Stimulated activated naive CD8-positive, alpha-beta T cell treated with anti-CD3 and anti-CD28 coated beads, Interleukin-15, amount 100 ng/mL, for 72 hours (primary cell): ENCODE measurements at regions not wholly inside any gene's neighbourhood (a gene's known extent, or its start where the extent isn't known, plus 50 kb on each side); places are given as distances from the start of the nearest gene placed in this dataset.
"Not testable (repeated sequence)": the region's sequence is repeated elsewhere in the genome, so short reads cannot be mapped to it uniquely, and the experiment has no call there.

ENCODE experiments used
- ATAC-seq: fragments of 150-1000 bp; cut with Tn5 transposase; 2 replicates; pipeline ENCODE4 v1.10.0; 2021; ENCODE audit warnings: mild to moderate bottlenecking, moderate library complexity
- DNase-seq, 2 donors: peaks; one replicate each; pipeline ENCODE4 v3.0.0; 2021 to 2022
- H3K27ac Mint-ChIP-seq, 2 donors: one replicate each; pipeline ENCODE4 v1.8.0; 2022; ENCODE audit warnings: mild to moderate bottlenecking in 2 of 2, mixed read lengths in 2 of 2, moderate library complexity in 2 of 2
- H3K27me3 Mint-ChIP-seq: one replicate; pipeline ENCODE4 v1.8.0; 2022; ENCODE audit warnings: mixed read lengths
- H3K4me1 Mint-ChIP-seq: one replicate; pipeline ENCODE4 v1.8.0; 2022; ENCODE audit warnings: mild to moderate bottlenecking, mixed read lengths
- H3K4me3 Mint-ChIP-seq, 2 donors: one replicate each; pipeline ENCODE4 v1.8.0; 2022; ENCODE audit warnings: mild to moderate bottlenecking in 2 of 2, mixed read lengths in 2 of 2, moderate library complexity in 1 of 2
- H3K9me3 Mint-ChIP-seq, 2 donors: one replicate each; pipeline ENCODE4 v1.8.0; 2022; ENCODE audit warnings: mixed read lengths in 2 of 2

DNA sequence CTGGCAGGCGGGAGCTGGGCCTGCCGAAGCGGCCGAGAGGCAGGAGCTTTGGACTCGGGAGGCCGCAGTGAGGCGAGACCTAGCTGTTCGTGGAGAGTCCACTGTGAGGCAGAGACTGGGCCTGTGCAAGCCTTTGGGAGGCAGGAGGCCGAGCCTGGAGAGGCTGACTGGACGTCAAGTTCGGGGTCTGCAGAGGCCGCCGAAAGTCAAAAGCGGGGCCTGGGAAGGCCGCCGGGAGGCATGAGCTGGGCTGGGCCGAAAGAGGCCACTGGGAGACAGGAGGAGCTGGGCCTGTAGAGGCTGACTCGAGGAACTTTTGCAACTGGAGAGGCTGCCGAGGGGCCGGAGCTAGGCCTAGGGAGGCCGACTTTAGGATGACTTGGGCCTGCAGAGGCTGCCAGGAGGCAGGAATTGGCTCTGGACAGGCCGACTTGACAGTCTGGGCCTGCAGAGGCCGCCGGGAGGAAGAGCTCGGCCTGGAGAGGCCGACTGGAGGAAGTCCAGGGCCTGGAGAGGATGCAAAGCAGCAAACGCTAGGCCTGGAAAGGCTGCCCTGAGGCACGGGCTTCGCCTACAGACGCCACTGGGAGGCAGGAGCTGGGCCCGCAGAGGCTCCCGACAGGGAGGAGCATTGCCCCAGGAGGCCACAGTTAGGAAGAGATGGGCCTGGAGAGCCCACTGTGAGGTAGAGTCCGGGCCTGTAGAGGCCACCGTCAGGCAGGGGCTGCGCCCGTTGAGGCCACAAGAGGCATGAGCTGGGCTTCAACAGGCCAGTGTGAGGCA, 304.0 kb downstream of the ZNF479 start:
- ATAC-seq, DNase-seq, H3K27me3 Mint-ChIP-seq, H3K4me3 Mint-ChIP-seq, H3K27ac Mint-ChIP-seq, H3K4me1 Mint-ChIP-seq: not testable (repeated sequence)
- peaks cover 0 to 25% of the 10 kb centered on the region in 2 donors for H3K9me3 Mint-ChIP-seq

DNA sequence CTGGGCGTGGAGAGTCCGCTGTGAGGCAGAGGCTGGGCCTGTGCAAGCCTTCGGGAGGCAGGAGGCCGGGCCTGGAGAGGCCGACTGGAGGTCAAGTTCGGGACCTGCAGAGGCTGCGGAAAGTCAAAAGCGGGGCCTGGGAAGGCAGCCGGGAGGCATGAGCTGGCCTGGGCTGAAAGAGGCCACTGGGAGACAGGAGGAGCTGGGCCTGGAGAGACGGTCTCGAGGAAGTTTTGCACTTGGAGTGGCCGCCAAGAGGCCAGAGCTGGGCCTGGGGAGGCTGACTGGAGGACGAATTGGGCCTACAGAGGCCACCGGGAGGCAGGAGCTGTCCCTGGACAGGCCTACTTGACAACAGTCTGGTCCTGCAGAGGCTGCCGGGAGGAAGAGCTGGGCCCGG, 304.7 kb downstream of the ZNF479 start:
- not testable (repeated sequence) for ATAC-seq, H3K4me1 Mint-ChIP-seq, DNase-seq, H3K27me3 Mint-ChIP-seq, H3K4me3 Mint-ChIP-seq, H3K27ac Mint-ChIP-seq
- peaks cover 0 to 25% of the 10 kb centered on the region in 2 donors for H3K9me3 Mint-ChIP-seq

DNA sequence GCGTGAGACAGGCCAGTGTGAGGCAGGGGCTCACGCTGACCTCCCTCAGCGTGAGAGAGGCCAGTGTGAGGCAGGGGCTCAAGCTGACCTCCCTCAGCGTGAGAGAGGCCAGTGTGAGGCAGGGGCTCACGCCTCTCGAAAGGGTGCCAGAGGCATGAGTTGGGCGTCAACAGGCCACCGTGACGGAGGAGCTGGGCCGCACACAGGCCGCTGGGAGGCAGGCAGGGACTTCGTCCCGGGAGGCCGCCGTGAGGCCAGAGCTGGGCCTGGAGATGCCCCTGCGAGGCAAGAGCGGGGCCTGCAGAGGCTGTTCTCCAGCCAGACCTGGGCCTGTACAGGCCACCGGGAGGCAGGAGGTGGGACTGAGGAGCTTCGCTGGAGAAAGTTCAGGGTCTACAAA, 305.7 kb downstream of the ZNF479 start:
- peaks cover 0 to 18% of the 10 kb centered on the region in 2 donors for H3K9me3 Mint-ChIP-seq
- ATAC-seq = not testable (repeated sequence)

DNA sequence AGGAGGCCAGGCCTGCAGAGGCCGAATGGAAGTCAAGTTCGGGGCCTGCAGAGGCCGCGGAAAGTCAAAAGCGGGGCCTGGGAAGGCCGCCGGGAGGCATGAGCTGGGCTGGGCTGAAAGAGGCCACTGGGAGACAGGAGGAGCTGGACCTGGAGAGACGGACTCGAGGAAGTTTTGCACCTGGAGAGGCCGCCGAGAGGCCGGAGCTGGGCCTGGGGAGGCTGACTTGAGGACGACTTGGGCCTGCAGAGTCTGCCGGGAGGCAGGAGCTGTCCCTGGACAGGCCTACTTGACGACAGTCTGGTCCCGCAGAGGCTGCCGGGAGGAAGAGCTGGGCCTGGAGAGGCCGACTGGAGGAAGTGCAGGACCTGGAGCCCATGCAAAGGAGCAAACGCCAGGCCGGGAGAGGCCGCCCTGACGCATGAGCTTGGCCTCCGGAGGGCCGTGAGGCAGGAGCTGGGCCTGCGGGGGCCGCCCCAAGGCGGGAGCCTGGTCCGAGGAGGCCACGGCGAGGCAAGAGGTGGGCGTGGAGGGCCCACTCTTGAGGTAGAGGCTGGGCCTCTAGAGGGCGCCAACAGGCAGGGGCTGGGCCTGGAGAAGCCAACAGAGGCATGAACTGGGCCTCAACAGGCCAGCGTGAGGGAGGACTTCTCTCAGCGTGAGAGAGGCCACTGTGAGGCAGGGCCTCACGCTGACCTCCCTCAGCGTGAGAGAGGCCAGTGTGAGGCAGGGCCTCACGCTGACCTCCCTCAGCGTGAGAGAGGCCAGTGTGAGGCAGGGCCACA, 306.3 kb downstream of the ZNF479 start:
- H3K27me3 Mint-ChIP-seq, H3K27ac Mint-ChIP-seq, ATAC-seq, H3K4me3 Mint-ChIP-seq, H3K4me1 Mint-ChIP-seq, DNase-seq: not testable (repeated sequence)
- H3K9me3 Mint-ChIP-seq = peaks cover 0 to 18% of the 10 kb centered on the region in 2 donors

More for the DNA sequence above, 305.7 kb downstream of the ZNF479 start:
- not testable (repeated sequence) for H3K27ac Mint-ChIP-seq, H3K27me3 Mint-ChIP-seq, H3K4me1 Mint-ChIP-seq, DNase-seq, H3K4me3 Mint-ChIP-seq

DNA sequence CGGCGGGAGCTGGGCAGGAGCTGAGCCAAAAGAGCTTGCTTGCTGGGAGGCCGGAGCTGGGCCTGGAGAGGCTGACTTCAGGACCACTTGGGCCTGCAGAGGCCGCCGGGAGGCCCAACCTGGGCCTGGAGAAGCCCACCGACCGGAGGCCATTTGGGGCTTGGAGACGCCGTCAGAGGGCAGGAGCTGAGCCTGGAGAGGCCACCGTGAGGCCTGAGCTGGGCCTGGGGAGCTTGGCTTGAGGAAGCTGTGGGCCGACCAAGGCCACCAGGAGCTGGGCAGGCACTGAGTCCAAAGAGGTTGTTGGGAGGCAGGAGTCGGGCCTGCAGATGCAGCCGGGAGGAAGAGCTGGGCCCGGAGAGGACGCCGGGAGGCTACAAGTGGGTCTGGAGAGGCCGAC, 307.1 kb downstream of the ZNF479 start:
- not testable (repeated sequence) for DNase-seq, H3K4me1 Mint-ChIP-seq, H3K27ac Mint-ChIP-seq, ATAC-seq, H3K27me3 Mint-ChIP-seq, H3K4me3 Mint-ChIP-seq
- H3K9me3 Mint-ChIP-seq = peaks cover 0 to 18% of the 10 kb centered on the region in 2 donors

DNA sequence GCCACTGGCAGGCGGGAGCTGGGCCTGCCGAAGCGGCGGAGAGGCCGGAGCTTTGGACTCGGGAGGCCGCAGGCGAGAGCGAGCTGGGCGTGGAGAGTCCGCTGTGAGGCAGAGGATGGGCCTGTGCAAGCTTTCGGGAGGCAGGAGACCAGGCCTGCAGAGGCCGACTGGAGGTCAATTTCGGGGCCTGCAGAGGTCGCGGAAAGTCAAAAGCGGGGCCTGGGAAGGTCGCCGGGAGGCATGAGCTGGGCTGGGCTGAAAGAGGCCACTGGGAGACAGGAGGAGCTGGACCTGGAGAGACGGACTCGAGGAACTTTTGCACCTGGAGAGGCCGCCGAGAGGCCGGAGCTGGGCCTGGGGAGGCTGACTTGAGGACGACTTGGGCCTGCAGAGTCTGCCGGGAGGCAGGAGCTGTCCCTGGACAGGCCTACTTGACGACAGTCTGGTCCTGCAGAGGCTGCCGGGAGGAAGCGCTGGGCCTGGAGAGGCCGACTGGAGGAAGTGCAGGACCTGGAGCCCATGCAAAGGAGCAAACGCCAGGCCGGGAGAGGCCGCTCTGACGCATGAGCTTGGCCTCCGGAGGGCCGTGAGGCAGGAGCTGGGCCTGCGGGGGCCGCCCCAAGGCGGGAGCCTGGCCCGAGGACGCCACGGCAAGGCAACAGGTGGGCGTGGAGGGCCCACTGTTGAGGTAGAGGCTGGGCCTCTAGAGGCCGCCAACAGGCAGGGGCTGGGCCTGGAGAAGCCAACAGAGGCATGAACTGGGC, 308.2 kb downstream of the ZNF479 start:
- H3K27ac Mint-ChIP-seq, H3K4me3 Mint-ChIP-seq, H3K27me3 Mint-ChIP-seq, H3K4me1 Mint-ChIP-seq, ATAC-seq, DNase-seq: not testable (repeated sequence)
- H3K9me3 Mint-ChIP-seq = peaks cover 0 to 14% of the 10 kb centered on the region in 2 donors

DNA sequence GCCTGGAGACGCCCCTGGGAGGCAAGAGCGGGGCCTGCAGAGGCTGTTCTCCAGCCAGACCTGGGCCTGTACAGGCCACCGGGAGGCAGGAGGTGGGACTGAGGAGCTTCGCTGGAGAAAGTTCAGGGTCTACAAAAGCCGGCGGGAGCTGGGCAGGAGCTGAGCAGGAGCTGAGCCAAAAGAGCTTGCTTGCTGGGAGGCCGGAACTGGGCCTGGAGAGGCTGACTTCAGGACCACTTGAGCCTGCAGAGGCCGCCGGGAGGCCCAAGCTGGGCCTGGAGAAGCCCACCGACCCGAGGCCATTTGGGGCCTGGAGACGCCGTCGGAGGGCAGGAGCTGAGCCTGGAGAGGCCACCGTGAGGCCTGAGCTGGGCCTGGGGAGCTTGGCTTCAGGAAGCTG, 309.0 kb downstream of the ZNF479 start:
- H3K4me1 Mint-ChIP-seq, H3K4me3 Mint-ChIP-seq, H3K27ac Mint-ChIP-seq, H3K27me3 Mint-ChIP-seq, H3K9me3 Mint-ChIP-seq, ATAC-seq, DNase-seq: not testable (repeated sequence)

DNA sequence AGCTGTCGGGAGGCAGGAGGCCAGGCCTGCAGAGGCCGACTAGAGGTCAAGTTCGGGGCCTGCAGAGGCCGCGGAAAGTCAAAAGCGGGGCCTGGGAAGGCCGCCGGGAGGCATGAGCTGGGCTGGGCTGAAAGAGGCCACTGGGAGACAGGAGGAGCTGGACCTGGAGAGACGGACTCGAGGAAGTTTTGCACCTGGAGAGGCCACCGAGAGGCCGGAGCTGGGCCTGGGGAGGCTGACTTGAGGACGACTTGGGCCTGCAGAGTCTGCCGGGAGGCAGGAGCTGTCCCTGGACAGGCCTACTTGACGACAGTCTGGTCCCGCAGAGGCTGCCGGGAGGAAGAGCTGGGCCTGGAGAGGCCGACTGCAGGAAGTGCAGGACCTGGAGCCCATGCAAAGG, 310.1 kb downstream of the ZNF479 start:
- not testable (repeated sequence) for H3K4me1 Mint-ChIP-seq, H3K27me3 Mint-ChIP-seq, DNase-seq, ATAC-seq, H3K9me3 Mint-ChIP-seq, H3K27ac Mint-ChIP-seq, H3K4me3 Mint-ChIP-seq

DNA sequence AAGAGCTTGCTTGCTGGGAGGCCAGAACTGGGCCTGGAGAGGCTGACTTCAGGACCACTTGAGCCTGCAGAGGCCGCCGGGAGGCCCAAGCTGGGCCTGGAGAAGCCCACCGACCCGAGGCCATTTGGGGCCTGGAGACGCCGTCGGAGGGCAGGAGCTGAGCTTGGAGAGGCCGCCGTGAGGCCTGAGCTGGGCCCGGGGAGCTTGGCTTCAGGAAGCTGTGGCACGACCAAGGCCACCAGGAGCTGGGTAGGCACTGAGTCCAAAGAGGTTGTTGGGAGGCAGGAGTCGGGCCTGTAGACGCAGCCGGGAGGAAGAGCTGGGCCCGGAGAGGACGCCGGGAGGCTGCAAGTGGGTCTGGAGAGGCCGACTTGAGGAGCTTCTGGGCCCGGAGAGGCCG, 310.7 kb downstream of the ZNF479 start:
- not testable (repeated sequence) for H3K4me1 Mint-ChIP-seq, H3K27ac Mint-ChIP-seq, H3K9me3 Mint-ChIP-seq, H3K4me3 Mint-ChIP-seq, DNase-seq, H3K27me3 Mint-ChIP-seq, ATAC-seq

DNA sequence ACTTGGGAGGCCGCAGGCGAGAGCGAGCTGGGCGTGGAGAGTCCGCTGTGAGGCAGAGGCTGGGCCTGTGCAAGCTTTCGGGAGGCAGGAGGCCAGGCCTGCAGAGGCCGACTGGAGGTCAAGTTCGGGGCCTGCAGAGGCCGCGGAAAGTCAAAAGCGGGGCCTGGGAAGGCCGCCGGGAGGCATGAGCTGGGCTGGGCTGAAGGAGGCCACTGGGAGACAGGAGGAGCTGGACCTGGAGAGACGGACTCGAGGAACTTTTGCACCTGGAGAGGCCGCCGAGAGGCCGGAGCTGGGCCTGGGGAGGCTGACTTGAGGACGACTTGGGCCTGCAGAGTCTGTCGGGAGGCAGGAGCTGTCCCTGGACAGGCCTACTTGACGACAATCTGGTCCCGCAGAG, 314.0 kb downstream of the ZNF479 start:
- ATAC-seq, H3K9me3 Mint-ChIP-seq, DNase-seq, H3K4me3 Mint-ChIP-seq, H3K27ac Mint-ChIP-seq, H3K4me1 Mint-ChIP-seq, H3K27me3 Mint-ChIP-seq: not testable (repeated sequence)

DNA sequence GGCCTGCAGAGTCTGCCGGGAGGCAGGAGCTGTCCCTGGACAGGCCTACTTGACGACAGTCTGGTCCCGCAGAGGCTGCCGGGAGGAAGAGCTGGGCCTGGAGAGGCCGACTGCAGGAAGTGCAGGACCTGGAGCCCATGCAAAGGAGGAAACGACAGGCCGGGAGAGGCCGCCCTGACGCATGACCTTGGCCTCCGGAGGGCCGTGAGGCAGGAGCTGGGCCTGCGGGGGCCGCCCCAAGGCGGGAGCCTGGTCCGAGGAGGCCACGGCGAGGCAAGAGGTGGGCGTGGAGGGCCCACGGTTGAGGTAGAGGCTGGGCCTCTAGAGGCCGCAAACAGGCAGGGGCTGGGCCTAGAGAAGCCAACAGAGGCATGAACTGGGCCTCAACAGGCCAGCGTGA, 317.3 kb downstream of the ZNF479 start:
- H3K27me3 Mint-ChIP-seq, H3K27ac Mint-ChIP-seq, DNase-seq, H3K9me3 Mint-ChIP-seq, H3K4me1 Mint-ChIP-seq, H3K4me3 Mint-ChIP-seq, ATAC-seq: not testable (repeated sequence)

DNA sequence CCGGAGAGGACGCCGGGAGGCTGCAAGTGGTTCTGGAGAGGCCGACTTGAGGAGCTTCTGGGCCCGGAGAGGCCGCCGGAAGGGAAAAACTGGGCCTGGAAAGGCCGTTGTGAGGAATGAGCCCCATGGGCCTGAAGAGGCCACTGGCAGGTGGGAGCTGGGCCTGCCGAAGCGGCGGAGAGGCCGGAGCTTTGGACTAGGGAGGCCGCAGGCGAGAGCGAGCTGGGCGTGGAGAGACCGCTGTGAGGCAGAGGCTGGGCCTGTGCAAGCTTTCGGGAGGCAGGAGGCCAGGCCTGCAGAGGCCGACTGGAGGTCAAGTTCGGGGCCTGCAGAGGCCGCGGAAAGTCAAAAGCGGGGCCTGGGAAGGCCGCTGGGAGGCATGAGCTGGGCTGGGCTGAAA, 317.8 kb downstream of the ZNF479 start:
- H3K27ac Mint-ChIP-seq, H3K4me3 Mint-ChIP-seq, ATAC-seq, H3K4me1 Mint-ChIP-seq, DNase-seq, H3K27me3 Mint-ChIP-seq, H3K9me3 Mint-ChIP-seq: not testable (repeated sequence)

DNA sequence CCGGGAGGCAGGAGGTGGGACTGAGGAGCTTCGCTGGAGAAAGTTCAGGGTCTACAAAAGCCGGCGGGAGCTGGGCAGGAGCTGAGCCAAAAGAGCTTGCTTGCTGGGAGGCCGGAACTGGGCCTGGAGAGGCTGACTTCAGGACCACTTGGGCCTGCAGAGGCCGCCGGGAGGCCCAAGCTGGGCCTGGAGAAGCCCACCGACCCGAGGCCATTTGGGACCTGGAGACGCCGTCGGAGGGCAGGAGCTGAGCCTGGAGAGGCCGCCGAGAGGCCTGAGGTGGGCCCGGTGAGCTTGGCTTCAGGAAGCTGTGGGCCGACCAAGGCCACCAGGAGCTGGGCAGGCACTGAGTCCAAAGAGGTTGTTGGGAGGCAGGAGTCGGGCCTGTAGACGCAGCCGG, 318.3 kb downstream of the ZNF479 start:
- not testable (repeated sequence) for ATAC-seq, H3K27me3 Mint-ChIP-seq, H3K27ac Mint-ChIP-seq, H3K4me3 Mint-ChIP-seq, DNase-seq, H3K4me1 Mint-ChIP-seq, H3K9me3 Mint-ChIP-seq

DNA sequence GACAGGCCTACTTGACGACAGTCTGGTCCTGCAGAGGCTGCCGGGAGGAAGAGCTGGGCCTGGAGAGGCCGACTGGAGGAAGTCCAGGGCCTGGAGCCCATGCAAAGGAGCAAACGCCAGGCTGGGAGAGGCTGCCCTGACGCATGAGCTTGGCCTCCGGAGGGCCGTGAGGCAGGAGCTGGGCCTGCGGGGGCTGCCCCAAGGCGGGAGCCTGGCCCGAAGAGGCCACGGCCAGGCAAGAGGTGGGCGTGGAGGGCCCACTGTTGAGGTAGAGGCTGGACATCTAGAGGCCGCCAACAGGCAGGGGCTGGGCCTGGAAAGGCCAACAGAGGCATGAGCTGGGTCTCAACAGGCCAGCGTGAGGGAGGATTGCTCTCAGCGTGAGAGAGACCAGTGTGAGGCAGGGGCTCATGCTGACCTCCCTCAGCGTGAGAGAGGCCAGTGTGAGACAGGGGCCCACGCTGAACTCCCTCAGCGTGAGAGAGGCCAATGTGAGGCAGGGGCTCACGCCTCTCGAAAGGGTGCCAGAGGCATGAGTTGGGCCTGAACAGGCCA, 320.6 kb downstream of the ZNF479 start:
- H3K27me3 Mint-ChIP-seq, H3K9me3 Mint-ChIP-seq, H3K4me3 Mint-ChIP-seq, DNase-seq, H3K4me1 Mint-ChIP-seq, ATAC-seq: not testable (repeated sequence)
- H3K27ac Mint-ChIP-seq = peak overlapping the region in 1 of 2 donors; percentile 33

DNA sequence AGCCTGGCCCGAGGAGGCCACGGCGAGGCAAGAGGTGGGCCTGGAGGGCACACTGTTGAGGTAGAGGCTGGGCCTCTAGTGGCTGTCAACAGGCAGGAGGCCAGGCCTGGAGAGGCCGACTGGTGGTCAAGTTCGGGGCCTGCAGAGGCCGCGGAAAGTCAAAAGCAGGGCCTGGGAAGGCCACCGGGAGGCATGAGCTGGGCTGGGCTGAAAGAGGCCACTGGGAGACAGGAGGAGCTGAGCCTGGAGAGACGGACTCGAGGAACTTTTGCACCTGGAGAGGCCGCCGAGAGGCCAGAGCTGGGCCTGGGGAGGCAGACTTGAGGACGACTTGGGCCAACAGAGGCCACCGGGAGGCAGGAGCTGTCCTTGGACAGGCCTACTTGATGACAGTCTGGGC, 321.2 kb downstream of the ZNF479 start:
- no peak for ATAC-seq
- H3K27ac Mint-ChIP-seq = peak overlapping the region in 1 of 2 donors; percentile 33
- H3K9me3 Mint-ChIP-seq = no peaks in the 10 kb centered on the region
- H3K27me3 Mint-ChIP-seq = no peaks in the 10 kb centered on the region
- no peak for DNase-seq
- H3K4me1 Mint-ChIP-seq = no peaks in the 10 kb centered on the region
- H3K4me3 Mint-ChIP-seq = no peak overlapping the region
